OCI-M1 (cell line): ENCODE measurements at regions not wholly inside any gene's neighbourhood (a gene's known extent, or its start where the extent isn't known, plus 50 kb on each side); places are given as distances from the start of the nearest gene placed in this dataset.

Source experiments
- DNase-seq: peaks from one replicate; lab custom pipeline; 2025; lab: John Stamatoyannopoulos, UW

GRCh38 chr9:89770531-89771174 is 165.8 kb downstream of the GADD45G start:
- no peak for DNase-seq

DNA sequence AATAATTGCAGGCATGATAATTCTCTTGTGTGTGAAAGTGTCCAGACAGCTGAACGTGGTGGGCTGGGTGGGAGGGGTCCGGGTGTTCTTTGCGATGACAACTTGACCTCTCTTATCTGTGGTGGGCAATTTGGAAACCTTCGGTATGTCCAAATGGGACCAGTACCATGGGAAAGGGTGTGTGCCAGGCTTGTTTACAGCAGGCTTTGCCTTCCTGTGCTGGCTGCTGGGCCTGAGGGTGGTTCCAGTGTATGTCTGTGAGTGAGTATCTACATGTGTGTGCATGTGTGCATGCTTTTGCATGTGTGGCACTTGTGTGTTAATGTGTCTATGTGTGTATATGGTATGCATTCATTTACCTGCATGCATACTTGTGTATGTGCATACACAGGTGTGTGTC is 166.4 kb downstream of the GADD45G start:
- no peak for DNase-seq

DNA sequence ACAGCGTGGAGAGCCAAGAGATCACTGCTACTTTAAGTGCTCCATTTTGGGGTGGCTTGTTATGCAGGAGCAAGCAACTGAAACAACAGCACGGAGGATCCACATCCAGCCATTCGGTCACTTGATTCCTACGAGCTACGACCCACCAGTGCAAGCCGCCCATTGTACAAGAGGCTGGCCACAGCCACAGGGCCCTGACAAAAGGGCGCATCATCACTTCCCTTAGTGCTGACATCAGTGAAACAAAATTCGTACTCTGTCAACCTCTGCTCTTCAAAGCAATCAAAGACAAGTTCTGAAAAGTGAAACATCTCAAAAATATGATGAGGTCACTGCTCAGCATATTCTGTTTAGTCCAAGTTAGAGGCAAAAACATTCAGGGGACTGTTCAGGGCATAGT is 168.4 kb downstream of the GADD45G start:
- no peak for DNase-seq

- no peak for DNase-seq
These were observed 170.1 kb downstream of the GADD45G start for GRCh38 chr9:89774858-89775370.

DNA sequence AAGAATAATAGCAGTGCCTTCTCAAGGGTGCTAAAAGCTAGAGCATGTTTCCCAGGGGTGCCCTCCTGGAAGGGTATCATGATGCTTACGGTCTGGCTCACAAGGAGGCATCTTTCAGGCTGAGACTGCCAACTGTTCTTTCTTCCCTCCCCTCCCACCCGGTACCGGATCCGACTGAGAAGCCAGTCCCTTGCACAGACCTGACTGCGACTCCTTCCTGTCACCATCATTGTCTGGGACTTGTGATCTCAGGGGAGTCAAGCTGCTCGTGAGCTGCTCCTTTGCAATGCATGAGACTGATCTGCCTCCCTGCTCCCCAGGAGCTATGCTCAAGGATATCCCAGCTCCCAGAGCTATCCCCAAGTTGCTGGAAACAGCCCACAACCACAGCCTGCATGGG is 170.8 kb downstream of the GADD45G start:
- DNase-seq = no peak

DNA sequence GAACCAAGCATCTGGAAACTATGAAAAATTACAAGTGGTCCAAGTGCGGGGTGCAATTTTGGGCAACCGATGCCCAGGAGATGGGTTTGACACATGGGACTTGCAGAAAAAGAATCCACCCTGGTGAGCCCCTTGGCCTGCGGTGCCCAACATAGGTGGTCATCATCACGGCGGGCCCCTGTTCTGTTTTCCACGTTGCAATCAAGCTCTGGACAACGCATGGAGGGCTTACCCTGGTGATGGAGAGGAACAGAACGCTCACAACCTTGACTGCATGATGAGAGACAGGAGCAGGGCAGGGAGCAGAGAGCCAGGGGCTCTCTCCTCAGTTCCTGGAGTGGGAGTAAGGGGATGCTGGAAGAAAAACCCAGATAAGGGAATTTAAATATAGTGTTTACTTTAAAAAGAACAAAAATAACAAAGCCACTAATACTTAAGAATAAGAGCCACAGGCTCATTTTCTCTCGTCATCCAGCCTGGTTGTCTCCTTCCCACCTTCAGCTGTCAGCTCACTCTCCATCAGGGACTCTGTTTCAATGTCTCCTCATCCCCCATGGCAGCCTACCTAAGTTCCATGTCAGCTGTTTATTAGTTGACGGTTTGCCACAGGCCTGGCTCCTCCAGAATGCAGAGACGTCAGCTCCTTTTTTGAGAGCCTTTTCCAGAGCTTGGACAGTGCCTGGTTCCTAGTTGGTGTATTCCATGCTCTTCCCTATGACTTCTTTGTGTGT is 172.1 kb downstream of the GADD45G start:
- DNase-seq = no peak

GRCh38 chr9:89777544-89777943 is 172.7 kb downstream of the GADD45G start:
- DNase-seq = no peak

DNA sequence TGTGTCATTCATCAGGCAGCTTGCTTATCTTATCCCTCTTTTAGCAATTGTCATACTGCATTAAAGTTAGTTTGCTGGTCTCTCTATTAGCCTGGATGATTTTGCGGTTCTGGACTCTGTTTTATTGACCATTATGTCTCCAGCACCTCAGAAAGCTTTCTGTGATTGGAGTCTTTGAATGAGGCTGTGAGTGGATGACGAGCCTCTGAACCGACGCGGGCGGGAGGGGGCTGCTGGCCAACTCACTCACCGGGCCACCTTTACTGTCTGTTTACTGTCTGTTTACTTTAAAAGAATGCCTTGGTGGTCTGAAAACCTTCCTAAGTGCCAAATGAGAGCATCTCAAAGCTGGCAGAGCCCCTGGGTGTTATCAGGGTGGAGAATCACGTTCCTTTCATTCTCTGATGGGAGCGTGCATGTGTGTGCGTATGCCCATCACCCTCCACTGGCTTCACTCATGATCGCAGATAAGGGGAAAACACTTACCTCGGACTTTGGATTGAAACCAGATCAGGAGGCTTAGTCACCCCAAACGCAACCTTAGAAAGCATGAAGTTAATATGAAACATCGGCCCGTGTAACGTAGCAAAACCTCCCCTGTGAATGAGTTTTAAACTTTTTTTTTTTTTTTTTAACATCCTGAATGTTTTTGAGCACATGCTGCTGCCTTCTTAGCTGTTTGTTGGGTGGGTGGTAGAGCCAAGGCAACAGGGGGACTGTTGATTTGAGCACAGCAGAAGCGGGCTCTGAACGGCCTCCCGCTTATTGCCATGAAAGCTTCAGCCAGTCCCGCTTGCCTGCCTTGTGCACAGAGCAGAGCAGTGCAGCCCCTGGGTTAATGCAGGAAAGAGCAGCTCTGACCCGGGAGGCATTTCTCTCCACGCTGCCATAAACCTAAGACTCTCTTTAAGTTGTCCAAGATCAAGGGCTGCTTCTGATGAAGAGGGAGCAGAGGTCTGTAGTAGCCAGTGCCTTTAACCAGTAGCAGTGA is 173.6 kb downstream of the GADD45G start:
- DNase-seq = no peak

- no peak for DNase-seq
These were observed 174.8 kb downstream of the GADD45G start for GRCh38 chr9:89779405-89780203.

DNA sequence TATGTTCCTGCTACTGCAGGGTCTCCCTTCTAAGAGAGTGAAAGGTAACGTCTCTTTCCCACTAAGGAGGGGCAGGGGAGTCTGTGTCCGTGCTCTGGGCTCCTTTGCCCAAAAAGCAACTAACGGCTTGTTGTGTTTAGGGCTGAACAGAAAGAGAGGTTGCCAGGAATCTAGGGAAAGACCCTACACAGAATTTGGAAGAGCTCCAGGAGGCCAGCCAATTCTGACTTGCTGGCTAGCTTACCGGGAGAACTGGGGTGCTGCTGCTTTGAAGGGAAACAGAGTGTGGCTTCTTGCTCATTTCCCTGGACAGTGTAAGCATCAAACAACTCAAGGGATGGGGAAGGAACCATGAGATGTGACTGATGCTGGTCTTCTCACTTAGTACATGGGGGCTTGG is 176.1 kb downstream of the GADD45G start:
- DNase-seq = no peak

DNA sequence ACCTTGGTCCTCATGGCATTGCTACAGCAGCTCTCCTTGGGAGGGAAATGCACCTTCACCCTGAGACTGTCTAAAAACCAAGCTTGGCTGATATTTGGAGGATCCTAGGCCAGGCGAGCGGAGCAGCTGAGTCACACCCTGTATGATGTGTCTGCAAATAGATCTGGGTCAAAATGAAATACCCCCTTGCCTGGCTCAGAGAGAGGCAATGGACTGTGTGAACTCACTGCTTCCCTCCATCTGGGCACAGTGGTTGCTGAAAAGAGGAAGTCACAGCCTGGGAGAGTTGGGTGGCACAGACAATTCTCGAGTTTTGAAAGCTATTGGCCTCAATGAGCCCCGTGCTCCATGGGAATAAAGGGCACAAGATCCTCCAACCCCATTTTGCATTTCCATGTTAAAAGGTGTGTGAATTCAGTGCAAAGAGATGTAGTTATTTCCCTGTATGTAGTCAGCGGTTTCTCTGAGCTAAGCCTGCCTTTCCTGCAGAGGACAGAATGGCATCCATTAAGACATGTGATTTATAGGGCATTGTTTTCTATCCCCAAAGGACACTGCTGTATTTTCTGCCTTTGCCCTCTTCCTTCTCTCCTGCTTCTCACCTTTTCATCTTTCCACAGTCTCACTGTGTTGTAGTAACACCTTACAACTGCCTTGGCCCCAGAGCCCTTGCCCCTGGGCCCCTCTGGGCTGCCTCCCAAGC is 177.2 kb downstream of the GADD45G start:
- peak; percentile 34 for DNase-seq

DNA sequence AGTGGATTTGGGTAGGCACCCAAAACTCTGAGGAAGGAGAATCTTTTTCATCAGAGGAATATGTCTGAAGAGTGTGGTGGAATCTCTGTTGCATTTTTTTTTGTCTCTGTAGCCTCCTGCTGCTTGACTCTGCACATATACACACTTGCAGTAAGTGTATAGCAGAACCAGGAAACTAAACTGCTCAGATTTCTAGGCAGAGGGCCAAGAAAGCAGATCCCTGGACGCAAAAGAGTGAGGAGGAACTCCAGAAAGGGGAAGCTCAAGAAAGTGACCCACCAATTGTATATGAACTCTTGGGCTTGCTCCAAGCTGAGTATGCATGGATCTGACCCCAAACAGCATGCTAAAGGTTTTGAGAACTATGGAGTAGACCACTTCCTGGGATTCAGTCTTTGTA is 181.8 kb downstream of the GADD45G start:
- peak; percentile 15 for DNase-seq

GRCh38 chr9:89787595-89787994 is 182.8 kb downstream of the GADD45G start:
- no peak for DNase-seq

DNA sequence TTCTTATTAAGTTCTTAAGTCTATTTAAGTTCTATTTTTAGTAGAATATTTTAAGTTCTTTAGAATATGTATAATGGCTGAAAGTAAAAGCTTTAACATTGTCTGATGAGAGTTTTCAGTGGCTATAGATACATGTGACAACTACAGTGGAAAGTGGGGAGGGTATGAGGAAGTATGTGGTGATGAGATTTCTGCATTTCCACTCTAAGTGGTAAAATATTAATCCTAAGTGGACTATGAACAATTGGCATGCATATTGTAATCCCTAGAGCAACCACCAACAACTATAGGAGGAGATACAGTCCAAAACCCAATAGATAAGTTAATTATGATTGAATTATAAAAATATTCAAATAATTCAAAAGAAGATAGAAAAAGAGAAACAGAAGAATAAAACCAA is 183.6 kb downstream of the GADD45G start:
- no peak for DNase-seq

DNA sequence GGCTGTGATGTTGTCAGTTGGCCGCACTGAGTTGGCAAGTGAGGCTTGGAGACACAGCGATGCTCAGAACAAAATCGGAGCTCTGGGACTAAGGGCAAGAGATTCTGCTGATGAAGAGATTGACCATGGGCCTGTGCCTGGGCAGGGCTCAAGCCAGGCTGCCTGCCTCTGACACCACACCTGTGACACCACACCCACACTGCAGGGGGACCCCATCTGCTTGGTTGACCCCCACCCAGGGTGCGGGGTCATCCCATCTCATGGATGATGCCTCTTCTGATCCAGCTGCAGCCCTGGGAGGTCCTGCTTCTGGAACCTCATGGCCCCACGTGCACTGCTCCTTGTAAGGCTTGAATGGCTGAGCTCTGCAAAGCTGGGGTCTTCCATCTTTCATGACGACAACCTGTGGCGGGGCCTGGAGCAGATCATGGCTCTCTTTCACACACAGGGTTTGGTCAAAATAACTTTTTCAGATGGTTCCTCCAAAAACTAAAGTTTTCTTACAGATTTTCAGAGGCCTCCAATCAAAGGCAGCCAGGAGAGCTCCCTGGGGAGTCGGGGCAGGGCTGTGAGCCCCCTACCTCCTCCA is 185.2 kb downstream of the GADD45G start:
- no peak for DNase-seq

- DNase-seq = no peak
These were observed 185.8 kb downstream of the GADD45G start for GRCh38 chr9:89790542-89791109.

- no peak for DNase-seq
These were observed 186.9 kb downstream of the GADD45G start for GRCh38 chr9:89791754-89792153.

DNA sequence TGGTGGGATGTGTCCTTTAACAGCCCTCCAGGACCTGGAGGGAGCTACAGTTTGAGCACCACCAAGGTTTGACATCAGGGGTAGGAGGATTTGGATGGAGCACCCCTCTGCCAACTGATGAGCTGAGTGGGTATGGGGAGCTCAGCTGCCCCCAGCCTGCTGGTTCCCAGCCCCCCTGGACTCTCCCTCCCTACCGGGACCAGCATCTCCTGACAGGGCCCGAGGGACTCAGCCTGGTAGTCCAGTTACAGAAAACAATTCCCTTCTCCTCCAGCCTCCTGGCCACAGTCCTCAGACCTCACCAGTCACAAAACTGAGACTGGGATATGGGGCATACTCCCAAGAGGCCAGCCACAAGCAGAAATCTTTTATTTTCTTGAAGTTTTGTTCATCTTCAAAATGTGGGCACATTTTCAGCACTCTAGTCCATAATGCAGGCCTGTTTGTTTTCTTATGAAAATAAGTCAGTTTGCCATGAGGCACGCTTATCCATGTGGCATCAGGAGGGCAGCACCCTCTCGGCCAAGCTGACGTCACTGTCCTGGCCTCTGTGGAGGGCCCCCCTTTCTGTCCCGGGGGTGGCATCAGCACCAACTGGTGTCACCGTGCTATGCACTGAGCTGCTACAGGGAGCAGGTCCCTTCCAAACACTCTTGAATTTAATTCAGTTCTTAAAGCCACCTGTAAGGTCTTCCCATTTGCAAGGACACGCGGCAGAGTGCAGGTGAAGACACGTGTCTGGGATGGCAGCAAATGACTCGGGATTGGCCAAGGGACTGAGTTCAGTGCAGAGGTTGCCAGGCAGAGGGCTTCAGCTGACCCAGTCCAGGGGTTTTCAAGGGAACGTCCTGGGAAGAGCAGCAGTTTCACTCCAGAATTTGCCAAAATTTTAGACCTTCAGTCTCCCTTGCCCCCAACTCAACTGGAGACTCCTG is 187.6 kb downstream of the GADD45G start:
- no peak for DNase-seq

DNA sequence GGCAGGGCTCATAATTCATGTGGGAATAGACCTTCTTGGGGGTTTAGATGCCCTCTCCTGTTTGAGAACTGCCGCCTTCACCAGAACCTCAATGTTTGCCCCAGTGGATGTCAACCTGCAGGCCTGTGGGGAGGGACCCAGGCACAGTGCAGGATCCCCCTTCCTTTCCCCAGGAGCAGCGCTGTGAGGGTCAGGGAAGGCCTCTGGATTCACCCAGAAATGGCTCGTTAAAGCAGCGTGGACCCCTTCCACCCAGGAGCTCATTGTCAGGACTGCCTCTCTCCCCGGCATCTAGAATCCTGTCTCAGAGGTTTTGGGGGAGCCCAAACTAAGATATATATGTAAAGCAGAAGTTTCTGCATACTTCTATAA is 188.3 kb downstream of the GADD45G start:
- no peak for DNase-seq
